GM12874 (cell line): ENCODE measurements at regions not wholly inside any gene's neighbourhood (a gene's known extent, or its start where the extent isn't known, plus 50 kb on each side); places are given as distances from the start of the nearest gene placed in this dataset.

Source experiments
- CTCF ChIP-seq: IDR thresholded peaks from 2 replicates; pipeline ENCODE4 v1.5.1; 2011; ENCODE audit warnings: low read depth, mild to moderate bottlenecking, control low read depth, low read length, moderate library complexity; ENCODE audit not compliant: insufficient read depth

DNA sequence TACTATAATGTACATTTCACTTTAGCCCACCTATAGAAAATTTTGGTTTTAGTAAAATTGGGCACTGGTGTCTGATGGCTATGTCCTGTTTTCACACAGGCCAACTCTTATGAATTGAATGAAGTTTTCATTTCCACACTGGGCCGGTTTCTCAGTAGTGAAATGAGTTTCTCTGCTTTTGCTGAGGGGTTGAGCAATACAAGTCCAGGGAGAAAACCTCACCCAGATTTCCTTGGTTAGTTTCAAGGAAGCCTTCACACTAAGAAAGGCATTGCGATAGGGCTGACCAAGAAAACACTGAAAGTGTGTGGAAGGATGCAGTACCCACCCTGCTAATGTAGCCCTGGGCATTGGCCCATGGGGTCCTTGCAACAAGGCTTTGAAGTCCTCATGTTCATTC lies 331.5 kb upstream of the CFAP20DC start:
- TF ChIP-seq CTCF, result no peak

- TF ChIP-seq CTCF, result no peak
These were observed 330.3 kb upstream of the CFAP20DC start for GRCh38 chr3:59380146-59380545.

GRCh38 chr3:59374818-59375211 lies 325.0 kb upstream of the CFAP20DC start:
- no peak for TF ChIP-seq CTCF

GRCh38 chr3:59374091-59374817 lies 324.4 kb upstream of the CFAP20DC start:
- TF ChIP-seq CTCF, result no peak

DNA sequence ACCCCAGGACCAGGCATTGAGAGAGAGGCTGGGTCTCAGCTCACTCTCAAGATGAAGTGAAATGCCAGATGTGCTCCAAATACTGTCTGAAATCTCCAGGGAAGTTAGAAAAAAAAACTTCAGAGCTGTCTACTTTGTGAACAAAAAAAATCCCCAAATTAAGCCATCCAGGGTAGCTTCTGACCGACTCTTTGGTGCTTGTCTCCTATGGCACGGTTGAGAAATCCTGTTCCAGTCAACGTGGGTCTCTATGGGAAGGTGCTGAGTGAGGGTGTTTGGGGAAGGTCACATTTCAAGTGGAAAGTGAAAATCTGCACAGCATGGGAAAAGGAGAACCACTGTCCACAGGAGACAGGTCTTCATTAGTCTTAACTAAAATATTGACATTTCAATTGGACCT lies 322.5 kb upstream of the CFAP20DC start:
- TF ChIP-seq CTCF, result no peak

DNA sequence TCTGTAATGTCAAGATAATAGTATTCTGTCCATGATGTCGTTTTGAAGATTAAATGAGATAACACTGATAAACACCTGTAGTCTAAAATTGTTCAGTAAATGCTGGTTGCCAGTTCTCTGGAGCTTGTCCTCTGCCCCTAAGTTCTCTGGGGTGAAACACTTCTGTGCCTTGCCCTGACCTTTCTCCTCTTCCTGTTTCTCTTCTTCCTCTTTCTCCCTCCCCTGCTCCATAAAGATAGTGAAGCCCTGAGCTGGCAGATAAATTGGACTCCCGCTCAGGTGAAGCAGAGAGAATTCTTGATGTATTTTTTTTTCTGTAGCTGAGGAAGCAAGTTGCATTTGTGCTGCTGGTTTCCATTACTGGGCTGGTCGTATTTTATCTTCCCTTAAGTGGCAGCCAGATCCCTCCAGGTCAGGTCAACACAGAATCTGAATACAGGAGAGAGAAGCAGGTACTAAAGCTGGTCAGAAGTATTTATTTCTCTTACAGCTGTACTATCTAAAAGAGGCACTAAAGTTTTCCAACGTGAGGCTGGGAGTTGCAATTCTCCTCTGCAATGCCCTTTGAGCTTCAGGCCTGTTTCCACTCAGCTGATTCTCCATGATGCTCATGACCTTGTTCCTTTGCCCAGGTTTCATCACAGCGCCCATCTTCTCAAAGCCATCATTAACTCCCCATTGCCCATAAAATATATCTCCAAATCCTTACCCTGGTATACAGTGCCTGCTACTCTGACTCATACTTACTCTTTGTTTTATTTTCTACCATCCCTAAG lies 319.3 kb upstream of the CFAP20DC start:
- TF ChIP-seq CTCF, result no peak

DNA sequence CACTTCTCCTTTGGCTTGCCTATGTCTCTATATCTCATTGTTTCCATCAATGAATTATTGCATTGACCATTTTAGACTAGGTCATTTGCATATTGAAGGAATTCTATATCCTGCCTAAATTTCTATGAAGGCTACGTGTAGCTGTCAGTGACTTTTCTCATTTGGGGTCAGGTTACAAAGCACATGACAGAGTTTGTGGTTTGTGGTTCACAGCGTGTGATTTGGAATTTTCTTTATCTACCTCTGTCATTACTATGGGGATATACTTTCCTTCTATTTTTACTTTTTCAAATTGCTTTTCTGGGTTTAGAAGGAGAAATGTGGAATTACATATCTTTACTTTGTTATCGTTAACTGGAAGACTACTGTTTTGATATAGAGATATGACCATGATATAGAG lies 317.3 kb upstream of the CFAP20DC start:
- TF ChIP-seq CTCF, result no peak
